ENCODE measurements at regions not wholly inside any gene's neighbourhood (a gene's known extent, or its start where the extent isn't known, plus 50 kb on each side); places are given as distances from the start of the nearest gene placed in this dataset.

DNA sequence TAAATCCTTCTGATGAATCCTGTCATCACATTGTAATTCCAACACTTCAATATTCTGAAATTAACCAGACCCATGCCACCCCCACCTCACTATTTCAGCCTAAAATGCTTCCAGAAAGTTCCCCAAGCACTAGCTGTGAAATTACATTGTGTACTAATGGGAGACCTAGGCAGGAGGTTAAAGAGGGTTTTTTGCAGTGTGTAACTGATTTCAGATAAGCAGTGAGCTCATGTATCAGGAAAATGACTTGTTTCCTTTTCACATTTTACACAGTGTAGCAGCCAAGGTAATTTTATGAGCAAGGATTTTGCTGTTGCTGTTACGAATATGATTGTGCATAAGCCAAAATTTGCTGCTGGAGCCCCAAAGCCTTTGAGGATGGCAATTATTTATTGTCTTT lies 129.0 kb downstream of the INHBA start:
- no peak for TF ChIP-seq ZNF565 (CRISPR knock-in tag; conservative IDR thresholded peaks at IDR 0.05; ENCODE audit: low read depth)
- peak; percentile 40; the same call in 2 of the 3 replicates for ATAC-seq

DNA sequence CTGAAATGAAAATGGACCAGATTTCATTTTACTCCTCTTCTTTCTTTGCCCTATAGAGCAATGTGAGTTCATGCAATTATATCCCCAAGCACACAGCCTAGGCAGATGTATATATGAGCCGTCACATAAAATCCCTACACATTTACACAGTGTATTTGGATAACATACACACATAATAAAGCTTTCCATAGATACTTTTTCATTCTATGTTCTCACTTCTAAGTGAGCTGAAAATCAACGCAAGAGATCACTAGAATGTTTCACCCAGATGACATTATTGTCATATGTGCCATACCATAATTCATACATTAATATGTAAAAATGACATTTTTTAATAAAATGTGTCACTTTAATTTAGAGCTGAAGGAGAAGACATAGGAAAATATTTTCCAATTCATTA lies 129.4 kb downstream of the INHBA start:
- TF ChIP-seq CSDC2 (CRISPR knock-in tag; IDR thresholded peaks at IDR 0.05): no peak
- ATAC-seq: no peak

DNA sequence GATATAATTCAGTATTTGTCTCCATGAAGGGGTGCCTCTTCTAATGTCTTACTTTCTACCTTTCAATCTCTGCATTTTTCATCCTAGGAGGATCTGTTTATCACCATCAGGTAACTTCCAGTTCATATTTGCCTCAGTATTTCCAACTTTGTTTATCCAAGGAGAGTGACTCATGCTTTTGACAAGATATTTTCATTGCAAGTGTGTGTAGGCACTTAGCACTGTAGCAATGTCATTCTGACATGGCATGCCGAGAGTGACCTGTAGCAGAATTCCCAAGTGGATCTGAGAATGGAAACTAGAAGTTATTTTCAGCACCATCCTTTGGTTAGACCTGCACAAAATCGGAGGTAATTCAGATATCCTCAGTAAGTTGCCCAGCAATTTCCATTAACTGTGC lies 129.9 kb downstream of the INHBA start:
- TF ChIP-seq ZFP3 (CRISPR knock-in tag; IDR thresholded peaks at IDR 0.05) (no peak), ZNF565 (CRISPR knock-in tag; conservative IDR thresholded peaks at IDR 0.05; ENCODE audit: low read depth) (no peak), CSDC2 (CRISPR knock-in tag; IDR thresholded peaks at IDR 0.05) (no peak), ARNTL (CRISPR knock-in tag; IDR thresholded peaks at IDR 0.05; ENCODE audit: borderline replicate concordance, low read depth) (no peak), ESRRG (CRISPR knock-in tag; IDR thresholded peaks at IDR 0.05) (no peak)
- TF ChIP-seq, protein P1, sequence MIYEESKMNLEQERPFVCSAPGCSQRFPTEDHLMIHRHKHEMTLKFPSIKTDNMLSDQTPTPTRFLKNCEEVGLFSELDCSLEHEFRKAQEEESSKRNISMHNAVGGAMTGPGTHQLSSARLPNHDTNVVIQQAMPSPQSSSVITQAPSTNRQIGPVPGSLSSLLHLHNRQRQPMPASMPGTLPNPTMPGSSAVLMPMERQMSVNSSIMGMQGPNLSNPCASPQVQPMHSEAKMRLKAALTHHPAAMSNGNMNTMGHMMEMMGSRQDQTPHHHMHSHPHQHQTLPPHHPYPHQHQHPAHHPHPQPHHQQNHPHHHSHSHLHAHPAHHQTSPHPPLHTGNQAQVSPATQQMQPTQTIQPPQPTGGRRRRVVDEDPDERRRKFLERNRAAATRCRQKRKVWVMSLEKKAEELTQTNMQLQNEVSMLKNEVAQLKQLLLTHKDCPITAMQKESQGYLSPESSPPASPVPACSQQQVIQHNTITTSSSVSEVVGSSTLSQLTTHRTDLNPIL (CRISPR knock-in tag; IDR thresholded peaks at IDR 0.05; ENCODE audit: low read depth): no peak
- TF ChIP-seq, protein P2, sequence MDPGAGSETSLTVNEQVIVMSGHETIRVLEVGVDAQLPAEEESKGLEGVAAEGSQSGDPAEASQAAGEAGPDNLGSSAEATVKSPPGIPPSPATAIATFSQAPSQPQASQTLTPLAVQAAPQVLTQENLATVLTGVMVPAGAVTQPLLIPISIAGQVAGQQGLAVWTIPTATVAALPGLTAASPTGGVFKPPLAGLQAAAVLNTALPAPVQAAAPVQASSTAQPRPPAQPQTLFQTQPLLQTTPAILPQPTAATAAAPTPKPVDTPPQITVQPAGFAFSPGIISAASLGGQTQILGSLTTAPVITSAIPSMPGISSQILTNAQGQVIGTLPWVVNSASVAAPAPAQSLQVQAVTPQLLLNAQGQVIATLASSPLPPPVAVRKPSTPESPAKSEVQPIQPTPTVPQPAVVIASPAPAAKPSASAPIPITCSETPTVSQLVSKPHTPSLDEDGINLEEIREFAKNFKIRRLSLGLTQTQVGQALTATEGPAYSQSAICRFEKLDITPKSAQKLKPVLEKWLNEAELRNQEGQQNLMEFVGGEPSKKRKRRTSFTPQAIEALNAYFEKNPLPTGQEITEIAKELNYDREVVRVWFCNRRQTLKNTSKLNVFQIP (CRISPR knock-in tag; IDR thresholded peaks at IDR 0.05; ENCODE audit: borderline replicate concordance, low read depth): no peak
- ATAC-seq: no peak

DNA sequence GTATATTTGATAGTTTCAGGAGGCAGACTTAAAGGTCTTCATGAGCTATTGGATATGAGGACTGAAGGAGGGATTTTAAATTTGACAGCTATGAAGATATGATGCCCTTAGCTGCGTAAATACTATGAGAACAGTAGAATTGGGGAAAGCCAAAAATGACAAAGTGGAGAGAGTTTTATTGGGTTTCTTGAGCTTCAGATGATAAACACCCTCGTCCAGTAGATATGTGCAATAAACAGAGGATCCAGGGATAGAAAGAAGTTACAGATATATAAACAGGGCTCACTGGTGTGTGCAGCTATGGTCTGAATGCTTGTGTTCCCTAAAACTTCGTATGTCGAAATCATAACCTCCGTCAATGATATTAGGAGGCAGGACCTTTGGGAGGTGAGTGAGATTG lies 131.3 kb downstream of the INHBA start:
- TF ChIP-seq ZNF565 (CRISPR knock-in tag; conservative IDR thresholded peaks at IDR 0.05; ENCODE audit: low read depth): no peak
- TF ChIP-seq RARB (CRISPR knock-in tag; IDR thresholded peaks at IDR 0.05): no peak
- TF ChIP-seq ESRRG (CRISPR knock-in tag; IDR thresholded peaks at IDR 0.05): no peak
- TF ChIP-seq, protein P3, sequence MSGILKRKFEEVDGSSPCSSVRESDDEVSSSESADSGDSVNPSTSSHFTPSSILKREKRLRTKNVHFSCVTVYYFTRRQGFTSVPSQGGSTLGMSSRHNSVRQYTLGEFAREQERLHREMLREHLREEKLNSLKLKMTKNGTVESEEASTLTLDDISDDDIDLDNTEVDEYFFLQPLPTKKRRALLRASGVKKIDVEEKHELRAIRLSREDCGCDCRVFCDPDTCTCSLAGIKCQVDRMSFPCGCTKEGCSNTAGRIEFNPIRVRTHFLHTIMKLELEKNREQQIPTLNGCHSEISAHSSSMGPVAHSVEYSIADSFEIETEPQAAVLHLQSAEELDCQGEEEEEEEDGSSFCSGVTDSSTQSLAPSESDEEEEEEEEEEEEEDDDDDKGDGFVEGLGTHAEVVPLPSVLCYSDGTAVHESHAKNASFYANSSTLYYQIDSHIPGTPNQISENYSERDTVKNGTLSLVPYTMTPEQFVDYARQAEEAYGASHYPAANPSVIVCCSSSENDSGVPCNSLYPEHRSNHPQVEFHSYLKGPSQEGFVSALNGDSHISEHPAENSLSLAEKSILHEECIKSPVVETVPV (CRISPR knock-in tag; IDR thresholded peaks at IDR 0.05): no peak
- TF ChIP-seq, protein P4, sequence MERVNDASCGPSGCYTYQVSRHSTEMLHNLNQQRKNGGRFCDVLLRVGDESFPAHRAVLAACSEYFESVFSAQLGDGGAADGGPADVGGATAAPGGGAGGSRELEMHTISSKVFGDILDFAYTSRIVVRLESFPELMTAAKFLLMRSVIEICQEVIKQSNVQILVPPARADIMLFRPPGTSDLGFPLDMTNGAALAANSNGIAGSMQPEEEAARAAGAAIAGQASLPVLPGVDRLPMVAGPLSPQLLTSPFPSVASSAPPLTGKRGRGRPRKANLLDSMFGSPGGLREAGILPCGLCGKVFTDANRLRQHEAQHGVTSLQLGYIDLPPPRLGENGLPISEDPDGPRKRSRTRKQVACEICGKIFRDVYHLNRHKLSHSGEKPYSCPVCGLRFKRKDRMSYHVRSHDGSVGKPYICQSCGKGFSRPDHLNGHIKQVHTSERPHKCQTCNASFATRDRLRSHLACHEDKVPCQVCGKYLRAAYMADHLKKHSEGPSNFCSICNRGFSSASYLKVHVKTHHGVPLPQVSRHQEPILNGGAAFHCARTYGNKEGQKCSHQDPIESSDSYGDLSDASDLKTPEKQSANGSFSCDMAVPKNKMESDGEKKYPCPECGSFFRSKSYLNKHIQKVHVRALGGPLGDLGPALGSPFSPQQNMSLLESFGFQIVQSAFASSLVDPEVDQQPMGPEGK (CRISPR knock-in tag; IDR thresholded peaks at IDR 0.05; ENCODE audit: borderline replicate concordance): no peak
- TF ChIP-seq, protein P5, sequence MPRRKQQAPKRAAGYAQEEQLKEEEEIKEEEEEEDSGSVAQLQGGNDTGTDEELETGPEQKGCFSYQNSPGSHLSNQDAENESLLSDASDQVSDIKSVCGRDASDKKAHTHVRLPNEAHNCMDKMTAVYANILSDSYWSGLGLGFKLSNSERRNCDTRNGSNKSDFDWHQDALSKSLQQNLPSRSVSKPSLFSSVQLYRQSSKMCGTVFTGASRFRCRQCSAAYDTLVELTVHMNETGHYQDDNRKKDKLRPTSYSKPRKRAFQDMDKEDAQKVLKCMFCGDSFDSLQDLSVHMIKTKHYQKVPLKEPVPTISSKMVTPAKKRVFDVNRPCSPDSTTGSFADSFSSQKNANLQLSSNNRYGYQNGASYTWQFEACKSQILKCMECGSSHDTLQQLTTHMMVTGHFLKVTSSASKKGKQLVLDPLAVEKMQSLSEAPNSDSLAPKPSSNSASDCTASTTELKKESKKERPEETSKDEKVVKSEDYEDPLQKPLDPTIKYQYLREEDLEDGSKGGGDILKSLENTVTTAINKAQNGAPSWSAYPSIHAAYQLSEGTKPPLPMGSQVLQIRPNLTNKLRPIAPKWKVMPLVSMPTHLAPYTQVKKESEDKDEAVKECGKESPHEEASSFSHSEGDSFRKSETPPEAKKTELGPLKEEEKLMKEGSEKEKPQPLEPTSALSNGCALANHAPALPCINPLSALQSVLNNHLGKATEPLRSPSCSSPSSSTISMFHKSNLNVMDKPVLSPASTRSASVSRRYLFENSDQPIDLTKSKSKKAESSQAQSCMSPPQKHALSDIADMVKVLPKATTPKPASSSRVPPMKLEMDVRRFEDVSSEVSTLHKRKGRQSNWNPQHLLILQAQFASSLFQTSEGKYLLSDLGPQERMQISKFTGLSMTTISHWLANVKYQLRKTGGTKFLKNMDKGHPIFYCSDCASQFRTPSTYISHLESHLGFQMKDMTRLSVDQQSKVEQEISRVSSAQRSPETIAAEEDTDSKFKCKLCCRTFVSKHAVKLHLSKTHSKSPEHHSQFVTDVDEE (CRISPR knock-in tag; IDR thresholded peaks at IDR 0.05): no peak
- TF ChIP-seq, protein P2 (CRISPR knock-in tag; IDR thresholded peaks at IDR 0.05; ENCODE audit: borderline replicate concordance, low read depth): no peak
- no peak for TF ChIP-seq PPARA (CRISPR knock-in tag; IDR thresholded peaks at IDR 0.05; ENCODE audit: borderline replicate concordance)
- no peak for TF ChIP-seq ARNTL (CRISPR knock-in tag; IDR thresholded peaks at IDR 0.05; ENCODE audit: borderline replicate concordance, low read depth)
- no peak for TF ChIP-seq ZC3H10 (CRISPR knock-in tag; IDR thresholded peaks at IDR 0.05)
- TF ChIP-seq BACH2 (CRISPR knock-in tag; IDR thresholded peaks at IDR 0.05; ENCODE audit: borderline replicate concordance): no peak
- no peak for TF ChIP-seq ZNF8 (CRISPR knock-in tag; IDR thresholded peaks at IDR 0.05)
- no peak for TF ChIP-seq TOX (CRISPR knock-in tag; IDR thresholded peaks at IDR 0.05; ENCODE audit: borderline replicate concordance)
- TF ChIP-seq GLIS3 (CRISPR knock-in tag; IDR thresholded peaks at IDR 0.05): no peak
- no peak for ATAC-seq

Measured in SK-N-SH treated with all-trans-retinoic acid at 6 μM for 48 hours (cell line).